ENCODE measurements at regions not wholly inside any gene's neighbourhood (a gene's known extent, or its start where the extent isn't known, plus 50 kb on each side); places are given as distances from the start of the nearest gene placed in this dataset.

DNA sequence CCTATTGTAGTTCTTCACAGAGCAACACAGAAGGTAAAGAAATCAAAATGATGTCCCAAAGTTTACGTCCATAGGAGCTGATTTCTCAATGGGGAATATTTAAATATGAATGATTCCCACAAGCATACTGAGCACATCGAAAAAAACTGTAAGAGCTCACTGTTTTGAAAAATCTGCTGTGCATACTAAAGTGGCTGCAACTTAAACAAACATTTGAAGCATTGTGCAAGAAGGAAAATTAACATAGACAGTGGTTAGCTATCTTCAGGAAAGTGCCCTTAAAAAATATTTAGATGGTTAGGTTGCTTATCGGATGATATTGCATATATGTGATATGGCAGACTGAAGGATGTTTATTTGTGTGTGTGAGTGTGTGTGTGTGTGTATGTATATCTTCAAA is 747.6 kb downstream of the RFPL4B start:
- Histone ChIP-seq H4K20me1 (ENCODE audit: insufficient read depth, low read length) (no peaks in the 10 kb centered on the region), H2AFZ (ENCODE audit: low read length) (no peak overlapping the region), H3K27ac (ENCODE audit: low read depth, low read length, poor library complexity, severe bottlenecking) (no peak overlapping the region), H3K4me1 (ENCODE audit: insufficient read depth, low read length, severe bottlenecking) (no peaks in the 10 kb centered on the region), H3K4me3 (ENCODE audit: low read depth, low read length, poor library complexity, severe bottlenecking) (no peak overlapping the region), H3K9ac (ENCODE audit: low read length) (no peak overlapping the region), H3K27me3 (ENCODE audit: insufficient read depth, low read length) (no peaks in the 10 kb centered on the region), H3K9me2 (ENCODE audit: low read depth, low read length) (no peaks in the 10 kb centered on the region), H3K9me3 (ENCODE audit: low read length) (no peaks in the 10 kb centered on the region), H3K4me2 (ENCODE audit: low read length) (no peak overlapping the region), H3F3A (ENCODE audit: insufficient read depth, low read length) (no peaks in the 10 kb centered on the region), H3K79me2 (ENCODE audit: insufficient read depth, low read length) (no peaks in the 10 kb centered on the region), H3K36me3 (ENCODE audit: insufficient read depth, low read length) (no peaks in the 10 kb centered on the region)
- TF ChIP-seq, protein P1, sequence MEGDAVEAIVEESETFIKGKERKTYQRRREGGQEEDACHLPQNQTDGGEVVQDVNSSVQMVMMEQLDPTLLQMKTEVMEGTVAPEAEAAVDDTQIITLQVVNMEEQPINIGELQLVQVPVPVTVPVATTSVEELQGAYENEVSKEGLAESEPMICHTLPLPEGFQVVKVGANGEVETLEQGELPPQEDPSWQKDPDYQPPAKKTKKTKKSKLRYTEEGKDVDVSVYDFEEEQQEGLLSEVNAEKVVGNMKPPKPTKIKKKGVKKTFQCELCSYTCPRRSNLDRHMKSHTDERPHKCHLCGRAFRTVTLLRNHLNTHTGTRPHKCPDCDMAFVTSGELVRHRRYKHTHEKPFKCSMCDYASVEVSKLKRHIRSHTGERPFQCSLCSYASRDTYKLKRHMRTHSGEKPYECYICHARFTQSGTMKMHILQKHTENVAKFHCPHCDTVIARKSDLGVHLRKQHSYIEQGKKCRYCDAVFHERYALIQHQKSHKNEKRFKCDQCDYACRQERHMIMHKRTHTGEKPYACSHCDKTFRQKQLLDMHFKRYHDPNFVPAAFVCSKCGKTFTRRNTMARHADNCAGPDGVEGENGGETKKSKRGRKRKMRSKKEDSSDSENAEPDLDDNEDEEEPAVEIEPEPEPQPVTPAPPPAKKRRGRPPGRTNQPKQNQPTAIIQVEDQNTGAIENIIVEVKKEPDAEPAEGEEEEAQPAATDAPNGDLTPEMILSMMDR (IDR thresholded peaks at IDR 0.05; ENCODE audit: low read length) = no peak
- TF ChIP-seq EZH2 (IDR thresholded peaks at IDR 0.05; ENCODE audit: borderline replicate concordance, low read length) = no peak

DNA sequence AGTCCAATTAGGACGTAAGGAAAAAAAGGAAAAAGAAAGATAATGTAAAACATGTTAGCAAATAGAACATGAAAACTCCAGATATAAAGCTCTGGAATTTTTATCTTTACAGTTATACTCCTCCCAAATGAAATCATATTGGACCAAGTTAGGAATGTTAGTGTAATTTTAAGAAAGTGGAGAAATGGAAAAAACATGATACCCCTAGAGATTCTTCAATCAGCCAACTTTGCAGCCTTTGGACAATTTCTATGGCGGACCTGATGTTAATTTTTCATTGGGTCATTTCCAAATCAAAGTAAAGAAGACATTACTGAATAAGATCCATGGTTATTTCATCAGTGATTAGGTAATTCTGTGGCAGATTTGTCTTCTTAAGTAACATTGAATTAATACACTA is 748.7 kb downstream of the RFPL4B start:
- H2AFZ ChIP-seq (ENCODE audit: low read length) = no peak overlapping the region
- H3K4me2 ChIP-seq (ENCODE audit: low read length) = no peak overlapping the region
- H3K4me3 ChIP-seq (ENCODE audit: low read depth, low read length, poor library complexity, severe bottlenecking) = no peak overlapping the region
- H3K27ac ChIP-seq (ENCODE audit: low read depth, low read length, poor library complexity, severe bottlenecking) = no peak overlapping the region
- TF ChIP-seq, protein P1 (IDR thresholded peaks at IDR 0.05; ENCODE audit: low read length) = no peak
- TF ChIP-seq EZH2 (IDR thresholded peaks at IDR 0.05; ENCODE audit: borderline replicate concordance, low read length) = no peak
- H3K27me3 ChIP-seq (ENCODE audit: insufficient read depth, low read length) = no peaks in the 10 kb centered on the region
- H3K9ac ChIP-seq (ENCODE audit: low read length) = no peak overlapping the region
- H3K9me3 ChIP-seq (ENCODE audit: low read length) = no peaks in the 10 kb centered on the region
- no peaks in the 10 kb centered on the region for H3K9me2 ChIP-seq (ENCODE audit: low read depth, low read length)
- H3F3A ChIP-seq (ENCODE audit: insufficient read depth, low read length) = no peaks in the 10 kb centered on the region
- no peaks in the 10 kb centered on the region for H3K79me2 ChIP-seq (ENCODE audit: insufficient read depth, low read length)
- H4K20me1 ChIP-seq (ENCODE audit: insufficient read depth, low read length) = no peaks in the 10 kb centered on the region
- H3K4me1 ChIP-seq (ENCODE audit: insufficient read depth, low read length, severe bottlenecking) = no peaks in the 10 kb centered on the region
- H3K36me3 ChIP-seq (ENCODE audit: insufficient read depth, low read length) = no peaks in the 10 kb centered on the region

DNA sequence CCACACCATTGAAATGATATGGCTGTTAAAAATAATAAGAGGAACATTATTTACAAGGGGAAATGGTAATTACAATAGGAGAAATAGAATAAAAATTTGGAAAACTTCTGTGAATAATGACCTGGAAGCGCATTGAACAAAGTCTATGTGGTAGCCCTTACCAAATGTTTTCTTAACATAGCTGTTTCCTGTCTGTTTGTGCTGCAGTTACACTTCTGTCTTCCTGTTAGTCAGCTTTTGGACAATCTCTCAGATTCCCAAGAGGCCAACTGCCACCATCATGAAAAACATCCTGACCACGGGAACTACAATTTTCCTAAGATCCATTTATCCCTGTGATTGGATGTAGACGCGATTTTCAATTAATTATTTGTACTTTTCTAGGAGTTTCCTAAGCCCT is 754.4 kb upstream of the MARCKS start:
- Histone ChIP-seq H3K9me2 (ENCODE audit: low read depth, low read length) (no peaks in the 10 kb centered on the region), H3F3A (ENCODE audit: insufficient read depth, low read length) (no peaks in the 10 kb centered on the region), H3K36me3 (ENCODE audit: insufficient read depth, low read length) (no peaks in the 10 kb centered on the region), H4K20me1 (ENCODE audit: insufficient read depth, low read length) (no peaks in the 10 kb centered on the region), H3K27ac (ENCODE audit: low read depth, low read length, poor library complexity, severe bottlenecking) (no peak overlapping the region), H3K4me1 (ENCODE audit: insufficient read depth, low read length, severe bottlenecking) (no peaks in the 10 kb centered on the region), H3K4me3 (ENCODE audit: low read depth, low read length, poor library complexity, severe bottlenecking) (no peak overlapping the region), H3K27me3 (ENCODE audit: insufficient read depth, low read length) (no peaks in the 10 kb centered on the region), H3K4me2 (ENCODE audit: low read length) (no peak overlapping the region), H2AFZ (ENCODE audit: low read length) (no peak overlapping the region), H3K9me3 (ENCODE audit: low read length) (no peaks in the 10 kb centered on the region), H3K9ac (ENCODE audit: low read length) (no peak overlapping the region), H3K79me2 (ENCODE audit: insufficient read depth, low read length) (no peaks in the 10 kb centered on the region)
- TF ChIP-seq, protein P1 (IDR thresholded peaks at IDR 0.05; ENCODE audit: low read length) = no peak
- no peak for TF ChIP-seq EZH2 (IDR thresholded peaks at IDR 0.05; ENCODE audit: borderline replicate concordance, low read length)
